ENCODE measurements at regions not wholly inside any gene's neighbourhood (a gene's known extent, or its start where the extent isn't known, plus 50 kb on each side); places are given as distances from the start of the nearest gene placed in this dataset.

DNA sequence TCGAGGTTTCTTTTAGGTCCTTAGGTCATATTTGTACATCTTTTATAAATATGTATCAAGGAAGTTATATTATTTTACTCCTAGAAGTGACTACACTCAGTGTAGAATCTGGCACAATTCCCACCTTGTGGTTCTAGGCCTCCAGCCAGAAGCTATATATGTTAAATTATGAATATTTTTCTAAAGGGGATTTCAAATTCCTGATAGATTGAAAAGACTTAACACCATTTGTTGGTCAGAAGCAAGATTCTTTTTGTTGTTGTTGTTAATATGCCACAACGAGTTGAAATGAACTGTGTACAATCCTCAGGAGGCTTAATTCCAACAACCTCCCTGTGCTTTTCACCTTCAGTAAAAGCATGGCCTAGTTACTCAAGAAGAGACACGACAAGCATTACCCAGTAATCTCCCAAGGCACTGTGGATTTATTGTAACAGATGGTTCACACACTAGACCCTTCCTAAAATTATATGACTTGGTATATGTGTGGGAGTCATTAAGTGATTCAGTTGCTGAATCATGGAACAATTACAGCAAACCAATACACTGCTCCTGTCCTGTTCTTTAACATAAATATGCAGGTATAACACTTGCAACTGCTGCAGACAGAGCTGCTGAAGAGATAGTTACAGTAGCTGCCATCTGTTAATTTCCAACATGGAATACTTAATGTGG, 964.4 kb upstream of the GOT2 start:
- no peak for DNase-seq (ENCODE audit: low spot score in 2 of 2)

DNA sequence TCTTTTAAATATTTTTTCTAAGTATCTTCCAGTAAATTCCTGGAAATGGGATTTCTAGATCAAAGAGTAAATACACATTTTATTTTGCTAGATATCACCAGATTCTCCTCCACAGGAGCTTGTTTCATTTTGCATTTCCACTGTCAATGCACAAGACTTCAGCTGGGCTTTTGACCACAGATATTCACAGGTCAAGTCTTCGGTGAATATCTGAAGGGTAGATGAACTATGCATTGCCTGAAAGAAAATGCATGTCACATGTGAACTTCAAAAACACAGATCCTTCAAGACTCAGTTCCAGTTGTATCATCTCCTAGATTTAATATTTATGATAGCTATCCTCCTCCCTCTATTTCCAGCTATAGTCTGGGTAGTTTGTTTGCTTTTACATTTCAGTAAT, 963.6 kb upstream of the GOT2 start:
- no peak for DNase-seq (ENCODE audit: low spot score in 2 of 2)
- TF ChIP-seq EP300 (IDR thresholded peaks at IDR 0.05) (no peak), POLR2A (IDR thresholded peaks at IDR 0.05) (no peak), POLR2AphosphoS5 (IDR thresholded peaks at IDR 0.05) (no peak)
- TF ChIP-seq, protein P1, sequence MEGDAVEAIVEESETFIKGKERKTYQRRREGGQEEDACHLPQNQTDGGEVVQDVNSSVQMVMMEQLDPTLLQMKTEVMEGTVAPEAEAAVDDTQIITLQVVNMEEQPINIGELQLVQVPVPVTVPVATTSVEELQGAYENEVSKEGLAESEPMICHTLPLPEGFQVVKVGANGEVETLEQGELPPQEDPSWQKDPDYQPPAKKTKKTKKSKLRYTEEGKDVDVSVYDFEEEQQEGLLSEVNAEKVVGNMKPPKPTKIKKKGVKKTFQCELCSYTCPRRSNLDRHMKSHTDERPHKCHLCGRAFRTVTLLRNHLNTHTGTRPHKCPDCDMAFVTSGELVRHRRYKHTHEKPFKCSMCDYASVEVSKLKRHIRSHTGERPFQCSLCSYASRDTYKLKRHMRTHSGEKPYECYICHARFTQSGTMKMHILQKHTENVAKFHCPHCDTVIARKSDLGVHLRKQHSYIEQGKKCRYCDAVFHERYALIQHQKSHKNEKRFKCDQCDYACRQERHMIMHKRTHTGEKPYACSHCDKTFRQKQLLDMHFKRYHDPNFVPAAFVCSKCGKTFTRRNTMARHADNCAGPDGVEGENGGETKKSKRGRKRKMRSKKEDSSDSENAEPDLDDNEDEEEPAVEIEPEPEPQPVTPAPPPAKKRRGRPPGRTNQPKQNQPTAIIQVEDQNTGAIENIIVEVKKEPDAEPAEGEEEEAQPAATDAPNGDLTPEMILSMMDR (IDR thresholded peaks at IDR 0.05) = no peak
- H3K27me3 ChIP-seq = no peaks in the 10 kb centered on the region
- no peak overlapping the region for H3K4me3 ChIP-seq
- no peaks in the 10 kb centered on the region for H3K4me1 ChIP-seq
- H3K27ac ChIP-seq = no peak overlapping the region
- H3K9me3 ChIP-seq = no peaks in the 10 kb centered on the region
- 91% methylated on average over 1 of the region's 1 CpG for WGBS
- H3K36me3 ChIP-seq = no peaks in the 10 kb centered on the region

More for the DNA sequence above, 964.4 kb upstream of the GOT2 start:
- WGBS = 26% methylated on average over 3 of the region's 3 CpGs
- Histone ChIP-seq H3K4me1 (no peaks in the 10 kb centered on the region), H3K27ac (no peak overlapping the region), H3K4me3 (no peak overlapping the region), H3K27me3 (no peaks in the 10 kb centered on the region), H3K36me3 (no peaks in the 10 kb centered on the region), H3K9me3 (no peaks in the 10 kb centered on the region)
- TF ChIP-seq POLR2A (IDR thresholded peaks at IDR 0.05) (no peak), POLR2AphosphoS5 (IDR thresholded peaks at IDR 0.05) (no peak), EP300 (IDR thresholded peaks at IDR 0.05) (no peak)
- TF ChIP-seq, protein P1 (IDR thresholded peaks at IDR 0.05) = no peak

DNA sequence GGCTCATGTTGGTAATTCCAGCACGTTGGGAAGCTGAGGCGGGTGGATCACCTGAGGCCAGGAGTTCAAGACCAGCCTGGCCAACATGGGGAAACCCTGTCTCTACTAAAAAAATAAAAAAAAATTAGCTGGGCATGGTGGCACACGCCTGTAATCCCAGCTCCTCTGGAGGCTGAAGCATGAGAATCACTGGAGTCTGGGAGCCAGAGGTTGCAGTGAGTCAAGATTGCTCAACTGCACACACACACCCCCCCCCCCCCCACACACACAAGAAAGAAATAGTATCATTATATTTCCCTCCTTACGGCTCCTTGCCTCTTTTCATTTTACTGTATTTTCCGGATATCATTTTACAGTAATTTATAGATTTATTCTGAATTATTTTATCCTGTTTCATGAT, 963.1 kb upstream of the GOT2 start:
- Histone ChIP-seq H3K36me3 (no peaks in the 10 kb centered on the region), H3K27me3 (no peaks in the 10 kb centered on the region), H3K4me3 (no peak overlapping the region), H3K4me1 (no peaks in the 10 kb centered on the region), H3K27ac (no peak overlapping the region), H3K9me3 (no peaks in the 10 kb centered on the region)
- TF ChIP-seq, protein P1 (IDR thresholded peaks at IDR 0.05) = no peak
- no peak for TF ChIP-seq POLR2A (IDR thresholded peaks at IDR 0.05)
- no peak for TF ChIP-seq EP300 (IDR thresholded peaks at IDR 0.05)
- no peak for TF ChIP-seq POLR2AphosphoS5 (IDR thresholded peaks at IDR 0.05)
- 79% methylated on average over 5 of the region's 5 CpGs for WGBS
- no peak for DNase-seq (ENCODE audit: low spot score in 2 of 2)

DNA sequence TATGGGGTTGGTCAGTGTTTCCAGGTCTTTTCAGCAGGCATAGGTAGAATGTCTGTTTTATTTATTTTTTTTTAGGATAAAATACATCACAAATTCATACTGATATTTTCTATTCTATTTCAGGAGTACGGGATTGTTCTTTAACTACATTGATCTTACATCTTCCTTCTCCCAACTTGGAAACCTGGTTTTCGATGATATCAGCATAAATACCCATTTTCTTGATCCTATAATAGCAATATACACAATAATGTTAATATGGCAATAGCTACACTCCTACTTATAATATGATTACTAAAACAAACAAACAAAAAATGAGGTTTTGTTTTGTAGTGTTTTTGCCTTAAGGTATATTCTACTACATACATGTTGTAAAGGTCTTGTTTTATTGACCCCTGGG, 962.4 kb upstream of the GOT2 start:
- no peak overlapping the region for H3K27ac ChIP-seq
- no peaks in the 10 kb centered on the region for H3K4me1 ChIP-seq
- DNase-seq (ENCODE audit: low spot score in 2 of 2) = no peak
- no peak overlapping the region for H3K4me3 ChIP-seq
- no peaks in the 10 kb centered on the region for H3K36me3 ChIP-seq
- H3K27me3 ChIP-seq = no peaks in the 10 kb centered on the region
- 88% methylated on average over 2 of the region's 2 CpGs for WGBS
- TF ChIP-seq POLR2AphosphoS5 (IDR thresholded peaks at IDR 0.05) (no peak), EP300 (IDR thresholded peaks at IDR 0.05) (no peak), POLR2A (IDR thresholded peaks at IDR 0.05) (no peak)
- TF ChIP-seq, protein P1 (IDR thresholded peaks at IDR 0.05) = no peak
- H3K9me3 ChIP-seq = no peaks in the 10 kb centered on the region

DNA sequence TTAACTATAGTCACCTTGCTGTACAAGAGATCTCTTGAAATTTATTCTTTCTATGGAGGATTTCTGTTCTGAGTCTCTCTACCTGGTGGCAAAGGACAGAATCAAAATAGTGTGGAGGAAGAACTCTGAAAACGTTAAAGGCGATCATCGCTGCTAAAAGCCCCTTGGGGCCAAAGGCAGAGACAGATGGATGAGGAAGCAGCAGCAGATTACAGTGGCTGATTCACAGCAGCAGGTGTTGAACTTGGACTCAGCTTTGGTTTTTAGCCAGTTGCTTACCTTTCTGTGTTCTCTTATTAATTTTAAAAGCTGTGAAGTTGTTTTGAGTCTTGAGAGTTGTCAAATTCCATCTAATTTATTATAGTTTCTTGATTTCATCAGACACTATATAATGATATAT, 956.1 kb upstream of the GOT2 start:
- H3K36me3 ChIP-seq = no peaks in the 10 kb centered on the region
- H3K9me3 ChIP-seq = no peaks in the 10 kb centered on the region
- no peak overlapping the region for H3K27ac ChIP-seq
- no peak overlapping the region for H3K4me3 ChIP-seq
- TF ChIP-seq, protein P1 (IDR thresholded peaks at IDR 0.05) = no peak
- TF ChIP-seq POLR2A (IDR thresholded peaks at IDR 0.05) (no peak), EP300 (IDR thresholded peaks at IDR 0.05) (no peak), POLR2AphosphoS5 (IDR thresholded peaks at IDR 0.05) (no peak)
- no peaks in the 10 kb centered on the region for H3K4me1 ChIP-seq
- no peak for DNase-seq (ENCODE audit: low spot score in 2 of 2)
- WGBS = 54% methylated on average over 3 of the region's 3 CpGs
- H3K27me3 ChIP-seq = no peaks in the 10 kb centered on the region
